HEK293T (cell line): ENCODE measurements at regions not wholly inside any gene's neighbourhood (a gene's known extent, or its start where the extent isn't known, plus 50 kb on each side); places are given as distances from the start of the nearest gene placed in this dataset.

Experiments used
- ARNT ChIP-seq: fragments of 450-650 bp; IDR thresholded peaks from 2 replicates; pipeline ENCODE4 v1.6.1; 2017; ENCODE audit warnings: mild to moderate bottlenecking
- FOXK2 ChIP-seq: fragments of 450-650 bp; IDR thresholded peaks from 2 replicates; pipeline ENCODE4 v1.6.1; 2016; ENCODE audit warnings: mild to moderate bottlenecking
- FOXM1 ChIP-seq: fragments of 450-650 bp; IDR thresholded peaks from 2 replicates; pipeline ENCODE4 v1.6.1; 2017; ENCODE audit warnings: mild to moderate bottlenecking, borderline replicate concordance
- LEF1 ChIP-seq: fragments of 450-650 bp; IDR thresholded peaks from 2 replicates; pipeline ENCODE4 v1.6.1; 2017; ENCODE audit warnings: mild to moderate bottlenecking, borderline replicate concordance
- PKNOX1 ChIP-seq: fragments of 450-650 bp; IDR thresholded peaks from 2 replicates; pipeline ENCODE4 v1.6.1; 2016
- SP1 ChIP-seq: fragments of 450-650 bp; IDR thresholded peaks from 2 replicates; pipeline ENCODE4 v1.6.1; 2017
- SUZ12 ChIP-seq: fragments of 450-650 bp; IDR thresholded peaks from 2 replicates; pipeline ENCODE4 v1.6.1; 2016; ENCODE audit warnings: mild to moderate bottlenecking
- TARDBP ChIP-seq: fragments of 450-650 bp; IDR thresholded peaks from 2 replicates; pipeline ENCODE4 v1.6.1; 2016
- ZNF384 ChIP-seq: fragments of 450-650 bp; IDR thresholded peaks from 2 replicates; pipeline ENCODE4 v1.6.1; 2016

GRCh38 chr5:28500511-28500910 is 1462.1 kb upstream of the CDH9 start:
- no peak for TF ChIP-seq PKNOX1
- no peak for TF ChIP-seq SUZ12
- no peak for TF ChIP-seq FOXK2
- TF ChIP-seq LEF1: no peak
- no peak for TF ChIP-seq ZNF384
- TF ChIP-seq SP1: no peak
- TF ChIP-seq TARDBP: no peak
- no peak for TF ChIP-seq ARNT
- TF ChIP-seq FOXM1: no peak
